ENCODE measurements at regions not wholly inside any gene's neighbourhood (a gene's known extent, or its start where the extent isn't known, plus 50 kb on each side); places are given as distances from the start of the nearest gene placed in this dataset.

DNA sequence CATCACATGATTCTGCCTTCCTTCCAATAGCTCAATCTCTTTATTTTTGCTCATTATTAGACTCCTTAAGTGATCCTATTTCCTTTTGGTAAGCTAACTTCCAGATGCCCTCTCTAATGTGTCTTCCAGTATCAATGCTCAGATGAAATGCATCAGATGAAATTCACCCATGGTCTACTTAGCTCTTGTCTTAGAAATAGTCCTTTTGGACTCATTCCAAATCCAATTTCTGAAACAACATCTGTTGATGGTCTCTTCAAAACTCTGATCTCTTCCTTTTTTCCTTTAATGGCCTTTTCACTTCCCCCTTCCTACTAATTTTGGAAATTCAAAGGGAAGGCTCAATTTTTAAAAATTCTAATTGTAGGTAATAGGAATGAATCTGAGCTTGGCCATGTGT is 81.1 kb upstream of the GREM2 start:
- TF ChIP-seq, protein P1, sequence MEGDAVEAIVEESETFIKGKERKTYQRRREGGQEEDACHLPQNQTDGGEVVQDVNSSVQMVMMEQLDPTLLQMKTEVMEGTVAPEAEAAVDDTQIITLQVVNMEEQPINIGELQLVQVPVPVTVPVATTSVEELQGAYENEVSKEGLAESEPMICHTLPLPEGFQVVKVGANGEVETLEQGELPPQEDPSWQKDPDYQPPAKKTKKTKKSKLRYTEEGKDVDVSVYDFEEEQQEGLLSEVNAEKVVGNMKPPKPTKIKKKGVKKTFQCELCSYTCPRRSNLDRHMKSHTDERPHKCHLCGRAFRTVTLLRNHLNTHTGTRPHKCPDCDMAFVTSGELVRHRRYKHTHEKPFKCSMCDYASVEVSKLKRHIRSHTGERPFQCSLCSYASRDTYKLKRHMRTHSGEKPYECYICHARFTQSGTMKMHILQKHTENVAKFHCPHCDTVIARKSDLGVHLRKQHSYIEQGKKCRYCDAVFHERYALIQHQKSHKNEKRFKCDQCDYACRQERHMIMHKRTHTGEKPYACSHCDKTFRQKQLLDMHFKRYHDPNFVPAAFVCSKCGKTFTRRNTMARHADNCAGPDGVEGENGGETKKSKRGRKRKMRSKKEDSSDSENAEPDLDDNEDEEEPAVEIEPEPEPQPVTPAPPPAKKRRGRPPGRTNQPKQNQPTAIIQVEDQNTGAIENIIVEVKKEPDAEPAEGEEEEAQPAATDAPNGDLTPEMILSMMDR (IDR thresholded peaks at IDR 0.05) = no peak
- TF ChIP-seq POLR2A (IDR thresholded peaks at IDR 0.05) (no peak), EP300 (IDR thresholded peaks at IDR 0.05; ENCODE audit: low read depth) (no peak)
